Skeletal muscle tissue (tissue), 3 donors: ENCODE measurements at regions not wholly inside any gene's neighbourhood (a gene's known extent, or its start where the extent isn't known, plus 50 kb on each side); places are given as distances from the start of the nearest gene placed in this dataset.

Experiments used
- H3K27ac ChIP-seq: one replicate; pipeline ENCODE4 v1.7.0; 2013; ENCODE audit warnings: mild to moderate bottlenecking, low read depth, low read length, inconsistent platforms
- H3K27me3 ChIP-seq, 3 donors: one replicate each; pipeline ENCODE4 v1.7.0; 2013; ENCODE audit warnings: low read length in 3 of 3; ENCODE audit not compliant: control insufficient read depth in 3 of 3, insufficient read depth in 3 of 3
- H3K36me3 ChIP-seq, 3 donors: one replicate each; pipeline ENCODE4 v1.7.0; 2013; ENCODE audit warnings: low read length in 3 of 3; ENCODE audit not compliant: control insufficient read depth in 3 of 3, insufficient read depth in 3 of 3
- H3K4me1 ChIP-seq, 3 donors: one replicate each; pipeline ENCODE4 v1.7.0; 2013; ENCODE audit warnings: low read length in 3 of 3, mild to moderate bottlenecking in 3 of 3; ENCODE audit not compliant: control insufficient read depth in 3 of 3, insufficient read depth in 3 of 3
- H3K4me3 ChIP-seq, 3 donors: one replicate each; pipeline ENCODE4 v1.7.0; 2013; ENCODE audit warnings: low read length in 3 of 3
- H3K9ac ChIP-seq, 3 donors: one replicate each; pipeline ENCODE4 v1.7.0; 2013; ENCODE audit warnings: low read length in 3 of 3, mild to moderate bottlenecking in 3 of 3, moderate library complexity in 2 of 3, low read depth in 1 of 3
- H3K9me3 ChIP-seq, 3 donors: one replicate each; pipeline ENCODE4 v1.7.0; 2013; ENCODE audit warnings: low read length in 3 of 3; ENCODE audit not compliant: control insufficient read depth in 3 of 3
- donor health status: Osteomylitis.

GRCh38 chr10:117675514-117676055, 133.0 kb downstream of the EMX2 start:
- Histone ChIP-seq H3K27ac (no peak overlapping the region), H3K27me3 (peaks cover 0 to 11% (median 0%) of the 10 kb centered on the region in 3 donors), H3K9me3 (no peaks in the 10 kb centered on the region), H3K4me1 (no peaks in the 10 kb centered on the region), H3K36me3 (no peaks in the 10 kb centered on the region), H3K4me3 (no peak overlapping the region), H3K9ac (no peak overlapping the region)

GRCh38 chr10:117677239-117677638, 134.7 kb downstream of the EMX2 start:
- Histone ChIP-seq H3K9ac (no peak overlapping the region), H3K27ac (no peak overlapping the region), H3K4me3 (no peak overlapping the region)

GRCh38 chr10:117677890-117678500, 135.4 kb downstream of the EMX2 start:
- Histone ChIP-seq H3K4me1 (no peaks in the 10 kb centered on the region), H3K36me3 (no peaks in the 10 kb centered on the region), H3K4me3 (no peak overlapping the region), H3K27me3 (peaks cover 0 to 11% (median 0%) of the 10 kb centered on the region in 3 donors), H3K9ac (no peak overlapping the region), H3K27ac (no peak overlapping the region), H3K9me3 (no peaks in the 10 kb centered on the region)

More at GRCh38 chr10:117677239-117677638, 134.7 kb downstream of the EMX2 start:
- no peaks in the 10 kb centered on the region for H3K9me3 ChIP-seq
- H3K4me1 ChIP-seq: no peaks in the 10 kb centered on the region
- H3K27me3 ChIP-seq: peaks cover 0 to 11% (median 0%) of the 10 kb centered on the region in 3 donors
- no peaks in the 10 kb centered on the region for H3K36me3 ChIP-seq

- Histone ChIP-seq H3K27me3 (peaks cover 0 to 21% (median 3%) of the 10 kb centered on the region in 3 donors), H3K9me3 (no peaks in the 10 kb centered on the region), H3K27ac (no peak overlapping the region), H3K4me3 (no peak overlapping the region), H3K4me1 (peaks cover 0 to 6% (median 0%) of the 10 kb centered on the region in 3 donors), H3K9ac (no peak overlapping the region), H3K36me3 (no peaks in the 10 kb centered on the region)
These were observed 138.1 kb downstream of the EMX2 start for GRCh38 chr10:117680601-117681000.

GRCh38 chr10:117681104-117681503, 138.6 kb downstream of the EMX2 start:
- Histone ChIP-seq H3K27me3 (peaks cover 0 to 19% (median 3%) of the 10 kb centered on the region in 3 donors), H3K9ac (no peak overlapping the region), H3K36me3 (no peaks in the 10 kb centered on the region), H3K9me3 (no peaks in the 10 kb centered on the region), H3K4me3 (no peak overlapping the region), H3K27ac (no peak overlapping the region), H3K4me1 (peaks cover 0 to 6% (median 0%) of the 10 kb centered on the region in 3 donors)

- Histone ChIP-seq H3K4me3 (no peak overlapping the region), H3K9ac (no peak overlapping the region), H3K27me3 (peaks cover 0 to 20% (median 3%) of the 10 kb centered on the region in 3 donors), H3K27ac (no peak overlapping the region), H3K9me3 (no peaks in the 10 kb centered on the region), H3K36me3 (no peaks in the 10 kb centered on the region), H3K4me1 (peaks cover 0 to 6% (median 0%) of the 10 kb centered on the region in 3 donors)
These were observed 141.6 kb downstream of the EMX2 start for GRCh38 chr10:117684046-117684610.

GRCh38 chr10:117684672-117685211, 142.2 kb downstream of the EMX2 start:
- H3K4me1 ChIP-seq: peaks cover 0 to 6% (median 0%) of the 10 kb centered on the region in 3 donors
- peaks cover 0 to 20% (median 3%) of the 10 kb centered on the region in 3 donors for H3K27me3 ChIP-seq
- H3K36me3 ChIP-seq: no peaks in the 10 kb centered on the region
- H3K4me3 ChIP-seq: no peak overlapping the region
- H3K9me3 ChIP-seq: no peaks in the 10 kb centered on the region
- no peak overlapping the region for H3K27ac ChIP-seq
- H3K9ac ChIP-seq: no peak overlapping the region

GRCh38 chr10:117685431-117685830, 142.9 kb downstream of the EMX2 start:
- no peak overlapping the region for H3K27ac ChIP-seq
- H3K4me1 ChIP-seq: peaks cover 0 to 6% (median 0%) of the 10 kb centered on the region in 3 donors
- H3K4me3 ChIP-seq: no peak overlapping the region
- H3K9me3 ChIP-seq: no peaks in the 10 kb centered on the region
- H3K9ac ChIP-seq: no peak overlapping the region
- no peaks in the 10 kb centered on the region for H3K36me3 ChIP-seq
- peaks cover 3 to 20% (median 3%) of the 10 kb centered on the region in 3 donors for H3K27me3 ChIP-seq

GRCh38 chr10:117686606-117687005, 144.1 kb downstream of the EMX2 start:
- no peaks in the 10 kb centered on the region for H3K9me3 ChIP-seq
- no peak overlapping the region for H3K27ac ChIP-seq
- H3K36me3 ChIP-seq: no peaks in the 10 kb centered on the region
- H3K27me3 ChIP-seq: peaks cover 3 to 20% (median 3%) of the 10 kb centered on the region in 3 donors
- peaks cover 0 to 6% (median 0%) of the 10 kb centered on the region in 3 donors for H3K4me1 ChIP-seq
- H3K4me3 ChIP-seq: no peak overlapping the region
- no peak overlapping the region for H3K9ac ChIP-seq

- Histone ChIP-seq H3K9ac (no peak overlapping the region), H3K27me3 (peaks cover 3 to 20% (median 3%) of the 10 kb centered on the region in 3 donors), H3K4me1 (peaks cover 0 to 6% (median 0%) of the 10 kb centered on the region in 3 donors), H3K27ac (no peak overlapping the region), H3K4me3 (no peak overlapping the region), H3K9me3 (no peaks in the 10 kb centered on the region), H3K36me3 (no peaks in the 10 kb centered on the region)
These were observed 145.8 kb downstream of the EMX2 start for GRCh38 chr10:117688358-117688757.
